HCT116 (cell line): ENCODE measurements at regions not wholly inside any gene's neighbourhood (a gene's known extent, or its start where the extent isn't known, plus 50 kb on each side); places are given as distances from the start of the nearest gene placed in this dataset.

Source experiments
- ATAC-seq: fragments of 200-7000 bp; cut with Tn5 transposase; 2 replicates; pipeline ENCODE4 v1.9.1; 2020; ENCODE audit warnings: mild to moderate bottlenecking, moderate library complexity
- BruUV-seq: library from RNA; stranded (reverse); fragments of 400-500 nt; replicated peaks from 2 replicates; lab custom pipeline; 2021; lab: Mats Ljungman, UMichigan
- CTCF ChIA-PET: fragments of 300-600 bp; sonication (Branson Sonifier 250); formaldehyde crosslinking; loops from one replicate; lab custom pipeline; 2021; ENCODE audit warnings: antibody characterized with exemption; lab: Charles Lee
- POLR2A ChIA-PET: fragments of 300-600, 350-600 bp; sonication (Branson Sonifier 250); formaldehyde crosslinking; loops from one replicate; lab custom pipeline; 2021; ENCODE audit warnings: antibody characterized with exemption; lab: Charles Lee
- RAD21 ChIA-PET, 2 experiments: fragments of 300-600 bp; sonication (Branson Sonifier 250); formaldehyde crosslinking; loops; one replicate each; lab custom pipeline; 2023; ENCODE audit warnings: low total read pairs in 2 of 2; ENCODE audit not compliant: uncharacterized antibody in 2 of 2, unreplicated experiment in 2 of 2, low non-redundant PET in 1 of 2; lab: Charles Lee
- DNase-seq: peaks from one replicate; pipeline ENCODE4 v3.0.0-alpha.2; 2010; ENCODE audit warnings: low read depth, low spot score
- H2AFZ ChIP-seq: fragments of 200-600 bp; shearing (Covaris generic), sonication (generic); 2 replicates; pipeline ENCODE4 v1.6.1; 2017; ENCODE audit warnings: low read depth, mixed run types, mixed read lengths, antibody characterized with exemption, low read length; ENCODE audit not compliant: poor library complexity, severe bottlenecking
- H3K27ac ChIP-seq: 2 replicates; pipeline ENCODE4 v1.5.1; 2012; ENCODE audit warnings: low read depth, low read length
- H3K27me3 ChIP-seq: fragments of 200-600 bp; sonication (generic); 2 replicates; pipeline ENCODE4 v1.6.1; 2016; ENCODE audit warnings: mixed run types, low read length, mixed read lengths; ENCODE audit not compliant: insufficient read depth
- H3K36me3 ChIP-seq, 2 experiments: fragments of 200-500 bp in 1 of 2; fragments of 200-600 bp in 1 of 2; sonication (Bioruptor generic) in 1 of 2; sonication (generic) in 1 of 2; 2 replicates each; pipeline versions ENCODE4 v1.5.1 to v1.6.1; 2014 to 2016; ENCODE audit warnings: low read length in 2 of 2, inconsistent platforms in 1 of 2, mixed read lengths in 1 of 2, mixed run types in 1 of 2; ENCODE audit not compliant: insufficient read depth in 2 of 2, control insufficient read depth in 1 of 2
- H3K4me1 ChIP-seq, 2 experiments: fragments of 200-600 bp in 1 of 2; sonication (generic) in 1 of 2; 2 replicates each; pipeline versions ENCODE4 v1.5.1 to v1.6.1; 2012 to 2017; ENCODE audit warnings: low read length in 2 of 2, inconsistent platforms in 1 of 2, mild to moderate bottlenecking in 1 of 2, mixed read lengths in 1 of 2, mixed run types in 1 of 2, moderate library complexity in 1 of 2; ENCODE audit not compliant: insufficient read depth in 2 of 2, control insufficient read depth in 1 of 2
- H3K4me2 ChIP-seq: fragments of 200-600 bp; sonication (generic); 2 replicates; pipeline ENCODE4 v1.6.1; 2017; ENCODE audit warnings: mixed run types, low read length, mixed read lengths
- H3K4me3 ChIP-seq, 2 experiments: fragments of 200-600 bp in 1 of 2; sonication (generic) in 1 of 2; replicated peaks in 1 of 2; 2 replicates each; pipeline ENCODE4 v1.5.1; 2011 to 2016; ENCODE audit warnings: low read length in 2 of 2, control low read depth in 1 of 2, low read depth in 1 of 2, mild to moderate bottlenecking in 1 of 2, mixed read lengths in 1 of 2, mixed run types in 1 of 2
- H3K79me2 ChIP-seq: fragments of 200-600 bp; sonication (generic); 2 replicates; pipeline ENCODE4 v1.6.1; 2017; ENCODE audit warnings: mild to moderate bottlenecking, mixed run types, low read length, moderate library complexity, mixed read lengths; ENCODE audit not compliant: insufficient read depth
- H3K9ac ChIP-seq: fragments of 200-600 bp; sonication (generic); 2 replicates; pipeline ENCODE4 v1.6.1; 2016; ENCODE audit warnings: low read length, mixed read lengths
- H3K9me2 ChIP-seq: fragments of 200-600 bp; sonication (generic), shearing (Covaris generic); 2 replicates; pipeline ENCODE4 v1.6.1; 2017; ENCODE audit warnings: mixed run types, mild to moderate bottlenecking, moderate library complexity; ENCODE audit not compliant: insufficient read depth
- H3K9me3 ChIP-seq, 2 experiments: fragments of 200-500 bp in 1 of 2; fragments of 200-600 bp in 1 of 2; sonication (Bioruptor generic) in 1 of 2; sonication (generic) in 1 of 2; 2 replicates each; pipeline ENCODE4 v1.6.1; 2014 to 2017; ENCODE audit warnings: low read length in 2 of 2, mixed read lengths in 2 of 2, inconsistent platforms in 1 of 2, low read depth in 1 of 2, mild to moderate bottlenecking in 1 of 2, mixed run types in 1 of 2, moderate library complexity in 1 of 2; ENCODE audit not compliant: control insufficient read depth in 1 of 2, insufficient read depth in 1 of 2
- H4K20me1 ChIP-seq: fragments of 200-600 bp; sonication (generic), shearing (Covaris generic); 2 replicates; pipeline ENCODE4 v1.6.1; 2017; ENCODE audit warnings: mixed run types, mild to moderate bottlenecking, moderate library complexity; ENCODE audit not compliant: insufficient read depth
- CBX3 ChIP-seq: IDR thresholded peaks from 2 replicates; pipeline ENCODE4 v1.6.1; 2012; ENCODE audit warnings: low read depth
- CEBPB ChIP-seq: IDR thresholded peaks from 2 replicates; pipeline ENCODE4 v1.6.1; 2012; ENCODE audit warnings: low read depth
- ELF1 ChIP-seq: IDR thresholded peaks from 2 replicates; pipeline ENCODE4 v1.6.1; 2012; ENCODE audit warnings: low read depth, borderline replicate concordance
- EZH2 ChIP-seq: fragments of 200-600 bp; sonication (generic); IDR thresholded peaks from 2 replicates; pipeline ENCODE4 v1.6.1; 2017; ENCODE audit warnings: antibody characterized with exemption, mixed run types
- EZH2phosphoT487 ChIP-seq: fragments of 200-600 bp; IDR thresholded peaks from 2 replicates; pipeline ENCODE4 v1.6.1; 2018; ENCODE audit warnings: antibody characterized with exemption, borderline replicate concordance
- FOSL1 ChIP-seq: IDR thresholded peaks from 2 replicates; pipeline ENCODE4 v1.6.1; 2012; ENCODE audit warnings: low read depth
- SP1 ChIP-seq: IDR thresholded peaks from 2 replicates; pipeline ENCODE4 v1.6.1; 2012; ENCODE audit warnings: low read depth
- SRF ChIP-seq: IDR thresholded peaks from 2 replicates; pipeline ENCODE4 v1.6.1; 2012; ENCODE audit warnings: low read depth
- ZNF274 ChIP-seq: fragments of 200-500 bp; sonication (Bioruptor generic); IDR thresholded peaks from 2 replicates; pipeline ENCODE4 v1.6.1; 2014; ENCODE audit warnings: mild to moderate bottlenecking, low read depth, low read length, inconsistent platforms
- intact Hi-C: fragments of 100-400 bp; cut with micrococcal nuclease; formaldehyde crosslinking; loops from 2 replicates; pipeline ENCODE4 v1.10.0; 2022
- TF ChIP-seq, protein P1 (sequence below): IDR thresholded peaks from 2 replicates; pipeline ENCODE4 v1.6.1; 2012; ENCODE audit warnings: low read depth
- TF ChIP-seq, protein P2 (sequence below): IDR thresholded peaks from 2 replicates; pipeline ENCODE4 v1.6.1; 2012
- TF ChIP-seq, protein P3 (sequence below), 3 experiments: fragments of 200-600 bp in 1 of 3; sonication (generic) in 1 of 3; IDR thresholded peaks in 2 of 3; conservative IDR thresholded peaks in 1 of 3; 2 replicates each; pipeline ENCODE4 v1.5.1; 2012 to 2017; ENCODE audit warnings: low read depth in 2 of 3, low read length in 2 of 3, antibody characterized with exemption in 1 of 3, borderline replicate concordance in 1 of 3, control low read depth in 1 of 3, mild to moderate bottlenecking in 1 of 3, mixed read lengths in 1 of 3, mixed run types in 1 of 3, moderate library complexity in 1 of 3; ENCODE audit not compliant: insufficient read depth in 1 of 3
- TF ChIP-seq, protein P4 (sequence below): IDR thresholded peaks from 2 replicates; pipeline ENCODE4 v1.6.1; 2011; ENCODE audit warnings: mild to moderate bottlenecking, low read length, moderate library complexity; ENCODE audit not compliant: insufficient replicate concordance; ENCODE audit errors: extremely low read depth
- TF ChIP-seq, protein P5 (sequence below): IDR thresholded peaks from 2 replicates; pipeline ENCODE4 v1.6.1; 2012

DNA sequence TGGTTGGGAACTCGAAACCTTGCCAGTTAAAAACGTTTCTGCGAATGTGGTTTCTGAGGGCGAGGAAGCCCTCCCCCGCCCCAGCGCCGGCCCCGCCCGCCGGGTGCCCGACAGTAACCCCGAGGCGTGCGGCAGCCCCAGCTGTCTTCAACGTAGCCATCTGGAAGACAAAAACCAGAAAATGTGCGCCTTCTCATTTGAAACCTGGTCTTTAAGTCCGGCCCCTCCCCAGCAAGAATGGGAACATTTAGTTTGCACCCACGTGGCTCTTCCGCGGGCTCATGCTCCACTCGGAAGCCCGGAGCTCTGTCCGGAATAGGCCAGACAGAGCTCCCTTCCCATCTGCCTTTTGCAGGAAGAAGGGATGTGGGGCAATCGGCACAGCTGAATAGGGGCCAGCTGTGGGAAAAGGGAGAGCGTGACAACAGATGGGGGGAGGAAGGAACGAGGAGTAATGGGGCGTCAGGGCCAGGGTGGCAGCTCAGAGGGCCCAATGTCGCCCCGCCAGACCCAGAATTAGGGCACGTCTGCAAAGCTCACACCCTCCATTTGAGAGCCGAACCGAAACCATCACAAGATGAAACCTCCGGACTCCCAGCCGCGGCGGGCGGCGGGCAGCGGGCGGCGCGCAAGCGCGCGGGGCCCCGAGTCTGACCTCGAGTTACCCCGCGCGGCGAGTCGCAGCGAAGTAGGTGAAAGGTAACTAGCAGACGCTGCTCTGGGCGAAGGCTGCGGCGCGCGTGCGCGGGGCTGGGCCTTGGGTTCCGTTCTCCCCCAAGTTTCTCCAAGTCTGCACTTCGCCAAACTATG is 63.4 kb upstream of the ABCA1 start:
- H3K9me3 ChIP-seq, result no peaks in the 10 kb centered on the region
- peak overlapping the region; percentile 68 for H3K9ac ChIP-seq
- POLR2A ChIA-PET, result interaction anchor here (1.1 kb wide), 1 partner anchor 10 kb away, joined by 3 read pairs; no protein-coding TSS in a partner anchor
- TF ChIP-seq SRF, result no peak
- TF ChIP-seq, protein P1, sequence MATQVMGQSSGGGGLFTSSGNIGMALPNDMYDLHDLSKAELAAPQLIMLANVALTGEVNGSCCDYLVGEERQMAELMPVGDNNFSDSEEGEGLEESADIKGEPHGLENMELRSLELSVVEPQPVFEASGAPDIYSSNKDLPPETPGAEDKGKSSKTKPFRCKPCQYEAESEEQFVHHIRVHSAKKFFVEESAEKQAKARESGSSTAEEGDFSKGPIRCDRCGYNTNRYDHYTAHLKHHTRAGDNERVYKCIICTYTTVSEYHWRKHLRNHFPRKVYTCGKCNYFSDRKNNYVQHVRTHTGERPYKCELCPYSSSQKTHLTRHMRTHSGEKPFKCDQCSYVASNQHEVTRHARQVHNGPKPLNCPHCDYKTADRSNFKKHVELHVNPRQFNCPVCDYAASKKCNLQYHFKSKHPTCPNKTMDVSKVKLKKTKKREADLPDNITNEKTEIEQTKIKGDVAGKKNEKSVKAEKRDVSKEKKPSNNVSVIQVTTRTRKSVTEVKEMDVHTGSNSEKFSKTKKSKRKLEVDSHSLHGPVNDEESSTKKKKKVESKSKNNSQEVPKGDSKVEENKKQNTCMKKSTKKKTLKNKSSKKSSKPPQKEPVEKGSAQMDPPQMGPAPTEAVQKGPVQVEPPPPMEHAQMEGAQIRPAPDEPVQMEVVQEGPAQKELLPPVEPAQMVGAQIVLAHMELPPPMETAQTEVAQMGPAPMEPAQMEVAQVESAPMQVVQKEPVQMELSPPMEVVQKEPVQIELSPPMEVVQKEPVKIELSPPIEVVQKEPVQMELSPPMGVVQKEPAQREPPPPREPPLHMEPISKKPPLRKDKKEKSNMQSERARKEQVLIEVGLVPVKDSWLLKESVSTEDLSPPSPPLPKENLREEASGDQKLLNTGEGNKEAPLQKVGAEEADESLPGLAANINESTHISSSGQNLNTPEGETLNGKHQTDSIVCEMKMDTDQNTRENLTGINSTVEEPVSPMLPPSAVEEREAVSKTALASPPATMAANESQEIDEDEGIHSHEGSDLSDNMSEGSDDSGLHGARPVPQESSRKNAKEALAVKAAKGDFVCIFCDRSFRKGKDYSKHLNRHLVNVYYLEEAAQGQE, result no peak
- TF ChIP-seq, protein P2, sequence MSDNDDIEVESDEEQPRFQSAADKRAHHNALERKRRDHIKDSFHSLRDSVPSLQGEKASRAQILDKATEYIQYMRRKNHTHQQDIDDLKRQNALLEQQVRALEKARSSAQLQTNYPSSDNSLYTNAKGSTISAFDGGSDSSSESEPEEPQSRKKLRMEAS, result no peak
- TF ChIP-seq FOSL1, result no peak
- TF ChIP-seq, protein P3, sequence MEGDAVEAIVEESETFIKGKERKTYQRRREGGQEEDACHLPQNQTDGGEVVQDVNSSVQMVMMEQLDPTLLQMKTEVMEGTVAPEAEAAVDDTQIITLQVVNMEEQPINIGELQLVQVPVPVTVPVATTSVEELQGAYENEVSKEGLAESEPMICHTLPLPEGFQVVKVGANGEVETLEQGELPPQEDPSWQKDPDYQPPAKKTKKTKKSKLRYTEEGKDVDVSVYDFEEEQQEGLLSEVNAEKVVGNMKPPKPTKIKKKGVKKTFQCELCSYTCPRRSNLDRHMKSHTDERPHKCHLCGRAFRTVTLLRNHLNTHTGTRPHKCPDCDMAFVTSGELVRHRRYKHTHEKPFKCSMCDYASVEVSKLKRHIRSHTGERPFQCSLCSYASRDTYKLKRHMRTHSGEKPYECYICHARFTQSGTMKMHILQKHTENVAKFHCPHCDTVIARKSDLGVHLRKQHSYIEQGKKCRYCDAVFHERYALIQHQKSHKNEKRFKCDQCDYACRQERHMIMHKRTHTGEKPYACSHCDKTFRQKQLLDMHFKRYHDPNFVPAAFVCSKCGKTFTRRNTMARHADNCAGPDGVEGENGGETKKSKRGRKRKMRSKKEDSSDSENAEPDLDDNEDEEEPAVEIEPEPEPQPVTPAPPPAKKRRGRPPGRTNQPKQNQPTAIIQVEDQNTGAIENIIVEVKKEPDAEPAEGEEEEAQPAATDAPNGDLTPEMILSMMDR (IDR thresholded peaks at IDR 0.05 in 2 of 3, conservative IDR thresholded peaks at IDR 0.05 in 1 of 3; ENCODE audit: borderline replicate concordance in 1 of 3, insufficient read depth in 1 of 3, low read depth in 2 of 3, low read length in 2 of 3), result no peak
- TF ChIP-seq EZH2phosphoT487, result no peak
- no peak for TF ChIP-seq CEBPB
- TF ChIP-seq ELF1, result no peak
- TF ChIP-seq, protein P4, sequence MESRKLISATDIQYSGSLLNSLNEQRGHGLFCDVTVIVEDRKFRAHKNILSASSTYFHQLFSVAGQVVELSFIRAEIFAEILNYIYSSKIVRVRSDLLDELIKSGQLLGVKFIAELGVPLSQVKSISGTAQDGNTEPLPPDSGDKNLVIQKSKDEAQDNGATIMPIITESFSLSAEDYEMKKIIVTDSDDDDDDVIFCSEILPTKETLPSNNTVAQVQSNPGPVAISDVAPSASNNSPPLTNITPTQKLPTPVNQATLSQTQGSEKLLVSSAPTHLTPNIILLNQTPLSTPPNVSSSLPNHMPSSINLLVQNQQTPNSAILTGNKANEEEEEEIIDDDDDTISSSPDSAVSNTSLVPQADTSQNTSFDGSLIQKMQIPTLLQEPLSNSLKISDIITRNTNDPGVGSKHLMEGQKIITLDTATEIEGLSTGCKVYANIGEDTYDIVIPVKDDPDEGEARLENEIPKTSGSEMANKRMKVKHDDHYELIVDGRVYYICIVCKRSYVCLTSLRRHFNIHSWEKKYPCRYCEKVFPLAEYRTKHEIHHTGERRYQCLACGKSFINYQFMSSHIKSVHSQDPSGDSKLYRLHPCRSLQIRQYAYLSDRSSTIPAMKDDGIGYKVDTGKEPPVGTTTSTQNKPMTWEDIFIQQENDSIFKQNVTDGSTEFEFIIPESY, result no peak
- no peak for TF ChIP-seq SP1
- TF ChIP-seq, protein P5, sequence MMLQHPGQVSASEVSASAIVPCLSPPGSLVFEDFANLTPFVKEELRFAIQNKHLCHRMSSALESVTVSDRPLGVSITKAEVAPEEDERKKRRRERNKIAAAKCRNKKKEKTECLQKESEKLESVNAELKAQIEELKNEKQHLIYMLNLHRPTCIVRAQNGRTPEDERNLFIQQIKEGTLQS, result no peak
- no peak for TF ChIP-seq EZH2
- TF ChIP-seq ZNF274, result no peak
- no peak for TF ChIP-seq CBX3
- H3K9me2 ChIP-seq, result no peaks in the 10 kb centered on the region
- intact Hi-C loops, result no loop called here
- no TSS peak for BruUV-seq
- peak overlapping the region; percentile 97 for H3K4me2 ChIP-seq
- no peaks in the 10 kb centered on the region for H3K79me2 ChIP-seq
- peak overlapping the region; percentile 99 for H2AFZ ChIP-seq
- no peaks in the 10 kb centered on the region for H3K36me3 ChIP-seq
- peaks cover 13 to 23% of the 10 kb centered on the region in 2 experiments for H3K4me1 ChIP-seq
- H3K4me3 ChIP-seq, result peak overlapping the region; percentile 46 to 65
- RAD21 ChIA-PET, result no interaction called here
- ATAC-seq, result peak; percentile 97
- DNase-seq, result peak; percentile 28
- CTCF ChIA-PET, result no interaction called here
- H3K27ac ChIP-seq, result peak overlapping the region; percentile 39; the same call in 1 of the 2 replicates
- no peaks in the 10 kb centered on the region for H4K20me1 ChIP-seq
- H3K27me3 ChIP-seq, result no peaks in the 10 kb centered on the region
